DND-41 (cell line): ENCODE measurements at regions not wholly inside any gene's neighbourhood (a gene's known extent, or its start where the extent isn't known, plus 50 kb on each side); places are given as distances from the start of the nearest gene placed in this dataset.

ENCODE experiments used
- ATAC-seq: fragments of 200-7000 bp; cut with Tn5 transposase; 3 replicates; pipeline ENCODE4 v1.9.1; 2021; ENCODE audit warnings: low read depth; ENCODE audit not compliant: insufficient read depth
- DNase-seq: peaks from one replicate; pipeline ENCODE4 v3.0.0-alpha.2; 2020
- H2AFZ ChIP-seq: 2 replicates; pipeline ENCODE4 v1.6.0; 2012; ENCODE audit warnings: low read depth, low read length
- H3K27ac ChIP-seq: 2 replicates; pipeline ENCODE4 v1.5.1; 2012; ENCODE audit warnings: low read length, inconsistent platforms
- H3K27me3 ChIP-seq: fragments of 200-600 bp; sonication (generic); 2 replicates; pipeline ENCODE4 v1.6.0; 2012; ENCODE audit warnings: low read length, mild to moderate bottlenecking, inconsistent platforms; ENCODE audit not compliant: insufficient read depth, poor library complexity
- H3K36me3 ChIP-seq: 2 replicates; pipeline ENCODE4 v1.5.1; 2012; ENCODE audit warnings: low read length, inconsistent platforms; ENCODE audit not compliant: insufficient read depth
- H3K4me1 ChIP-seq: 2 replicates; pipeline ENCODE4 v1.5.1; 2012; ENCODE audit warnings: mild to moderate bottlenecking, low read length; ENCODE audit not compliant: insufficient read depth
- H3K4me2 ChIP-seq: 2 replicates; pipeline ENCODE4 v1.6.0; 2012; ENCODE audit warnings: mild to moderate bottlenecking, moderate library complexity, low read length, inconsistent platforms; ENCODE audit not compliant: insufficient read depth
- H3K4me3 ChIP-seq, 2 experiments: fragments of 200-600 bp in 1 of 2; shearing (Covaris generic) in 1 of 2; 2 replicates each; pipeline ENCODE4 v1.5.1; 2012 to 2016; ENCODE audit warnings: inconsistent platforms in 2 of 2, low read length in 2 of 2, mild to moderate bottlenecking in 2 of 2, low read depth in 1 of 2, moderate library complexity in 1 of 2
- H3K79me2 ChIP-seq: 2 replicates; pipeline ENCODE4 v1.6.0; 2012; ENCODE audit warnings: low read length, inconsistent platforms; ENCODE audit not compliant: insufficient read depth
- H3K9ac ChIP-seq: 2 replicates; pipeline ENCODE4 v1.6.0; 2012; ENCODE audit warnings: low read depth, mild to moderate bottlenecking, inconsistent platforms, low read length, moderate library complexity
- H3K9me3 ChIP-seq: 2 replicates; pipeline ENCODE4 v1.5.1; 2012; ENCODE audit warnings: low read length, moderate library complexity, mild to moderate bottlenecking, inconsistent platforms; ENCODE audit not compliant: insufficient read depth, severe bottlenecking
- H4K20me1 ChIP-seq: 2 replicates; pipeline ENCODE4 v1.6.0; 2012; ENCODE audit warnings: low read length; ENCODE audit not compliant: insufficient read depth
- EZH2 ChIP-seq: IDR thresholded peaks from 3 replicates; pipeline ENCODE4 v1.6.1; 2012; ENCODE audit warnings: borderline replicate concordance, low read depth, mild to moderate bottlenecking, moderate library complexity, low read length, inconsistent platforms; ENCODE audit not compliant: severe bottlenecking
- TF ChIP-seq, protein P1 (sequence below): IDR thresholded peaks from 2 replicates; pipeline ENCODE4 v1.5.1; 2012; ENCODE audit warnings: borderline replicate concordance, low read length, moderate library complexity, mild to moderate bottlenecking; ENCODE audit not compliant: poor library complexity, severe bottlenecking; ENCODE audit errors: extremely low read depth

DNA sequence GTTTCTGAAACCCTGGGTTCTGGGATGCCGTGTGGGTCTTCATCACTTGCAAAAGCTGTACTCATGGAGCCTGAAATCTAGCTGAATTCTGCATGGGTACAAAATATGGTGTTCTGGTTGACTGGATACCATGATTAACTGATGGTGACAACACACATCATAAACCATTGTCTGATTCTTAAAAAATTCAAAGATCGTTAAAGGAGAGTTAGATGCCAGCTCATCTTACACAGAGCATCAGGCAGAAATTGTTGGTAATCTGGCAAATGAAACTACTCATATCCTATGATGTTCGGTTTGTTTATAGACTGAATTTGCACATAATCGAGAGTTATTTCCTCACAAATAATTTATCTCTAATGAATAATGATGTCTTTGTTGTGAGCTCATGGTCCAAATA, 218.1 kb upstream of the PKN2 start:
- ATAC-seq (no peak), DNase-seq (no peak)
- H3K4me2 ChIP-seq = no peak overlapping the region
- H2AFZ ChIP-seq = no peak overlapping the region
- no peak overlapping the region for H3K4me3 ChIP-seq
- H3K79me2 ChIP-seq = no peaks in the 10 kb centered on the region
- no peaks in the 10 kb centered on the region for H3K27me3 ChIP-seq
- H3K4me1 ChIP-seq = no peaks in the 10 kb centered on the region
- no peaks in the 10 kb centered on the region for H3K9me3 ChIP-seq
- H3K27ac ChIP-seq = no peak overlapping the region
- no peak for TF ChIP-seq EZH2
- TF ChIP-seq, protein P1, sequence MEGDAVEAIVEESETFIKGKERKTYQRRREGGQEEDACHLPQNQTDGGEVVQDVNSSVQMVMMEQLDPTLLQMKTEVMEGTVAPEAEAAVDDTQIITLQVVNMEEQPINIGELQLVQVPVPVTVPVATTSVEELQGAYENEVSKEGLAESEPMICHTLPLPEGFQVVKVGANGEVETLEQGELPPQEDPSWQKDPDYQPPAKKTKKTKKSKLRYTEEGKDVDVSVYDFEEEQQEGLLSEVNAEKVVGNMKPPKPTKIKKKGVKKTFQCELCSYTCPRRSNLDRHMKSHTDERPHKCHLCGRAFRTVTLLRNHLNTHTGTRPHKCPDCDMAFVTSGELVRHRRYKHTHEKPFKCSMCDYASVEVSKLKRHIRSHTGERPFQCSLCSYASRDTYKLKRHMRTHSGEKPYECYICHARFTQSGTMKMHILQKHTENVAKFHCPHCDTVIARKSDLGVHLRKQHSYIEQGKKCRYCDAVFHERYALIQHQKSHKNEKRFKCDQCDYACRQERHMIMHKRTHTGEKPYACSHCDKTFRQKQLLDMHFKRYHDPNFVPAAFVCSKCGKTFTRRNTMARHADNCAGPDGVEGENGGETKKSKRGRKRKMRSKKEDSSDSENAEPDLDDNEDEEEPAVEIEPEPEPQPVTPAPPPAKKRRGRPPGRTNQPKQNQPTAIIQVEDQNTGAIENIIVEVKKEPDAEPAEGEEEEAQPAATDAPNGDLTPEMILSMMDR = no peak
- no peak overlapping the region for H3K9ac ChIP-seq
- H4K20me1 ChIP-seq = no peaks in the 10 kb centered on the region
- H3K36me3 ChIP-seq = no peaks in the 10 kb centered on the region

DNA sequence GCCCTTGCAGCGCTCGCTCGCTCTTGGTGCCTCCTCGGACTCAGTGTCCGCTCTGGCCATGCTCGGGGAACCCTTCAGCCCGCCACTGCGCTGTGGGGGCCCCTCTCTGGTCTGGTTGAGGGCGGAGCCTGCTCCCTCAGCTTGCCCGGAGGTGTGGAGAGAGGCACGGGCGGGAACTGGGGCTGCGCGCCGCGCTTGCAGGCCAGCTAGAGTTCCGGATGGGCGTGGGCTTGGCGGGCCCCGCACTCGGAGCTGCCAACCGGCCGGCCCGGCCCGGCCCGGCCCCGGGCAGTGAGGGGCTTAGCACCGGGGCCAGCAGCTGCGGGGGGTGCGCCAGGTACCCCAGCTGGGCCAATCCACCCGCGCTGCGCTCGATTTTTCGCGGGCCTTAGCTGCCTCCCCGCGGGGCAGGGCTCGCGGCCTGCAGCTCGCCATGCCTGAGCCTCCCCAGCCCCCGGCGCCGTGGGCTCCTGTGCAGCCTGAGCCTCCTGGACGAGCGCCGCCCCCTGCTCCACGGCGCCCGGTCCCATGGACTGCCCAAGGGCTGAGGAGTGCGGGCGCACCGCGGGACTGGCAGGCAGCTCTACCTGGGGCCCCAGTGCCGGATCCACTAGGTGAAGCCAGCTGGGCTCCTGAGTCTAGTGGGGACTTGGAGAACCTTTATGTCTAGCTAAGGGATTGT, 217.0 kb upstream of the PKN2 start:
- H4K20me1 ChIP-seq = no peaks in the 10 kb centered on the region
- no peaks in the 10 kb centered on the region for H3K9me3 ChIP-seq
- H3K79me2 ChIP-seq = no peaks in the 10 kb centered on the region
- no peaks in the 10 kb centered on the region for H3K4me1 ChIP-seq
- no peak overlapping the region for H3K27ac ChIP-seq
- no peak for ATAC-seq
- no peaks in the 10 kb centered on the region for H3K36me3 ChIP-seq
- H3K27me3 ChIP-seq = no peaks in the 10 kb centered on the region
- no peak overlapping the region for H3K4me2 ChIP-seq
- no peak for DNase-seq
- no peak overlapping the region for H3K4me3 ChIP-seq
- no peak overlapping the region for H2AFZ ChIP-seq
- no peak overlapping the region for H3K9ac ChIP-seq
- no peak for TF ChIP-seq EZH2
- TF ChIP-seq, protein P1 = no peak

DNA sequence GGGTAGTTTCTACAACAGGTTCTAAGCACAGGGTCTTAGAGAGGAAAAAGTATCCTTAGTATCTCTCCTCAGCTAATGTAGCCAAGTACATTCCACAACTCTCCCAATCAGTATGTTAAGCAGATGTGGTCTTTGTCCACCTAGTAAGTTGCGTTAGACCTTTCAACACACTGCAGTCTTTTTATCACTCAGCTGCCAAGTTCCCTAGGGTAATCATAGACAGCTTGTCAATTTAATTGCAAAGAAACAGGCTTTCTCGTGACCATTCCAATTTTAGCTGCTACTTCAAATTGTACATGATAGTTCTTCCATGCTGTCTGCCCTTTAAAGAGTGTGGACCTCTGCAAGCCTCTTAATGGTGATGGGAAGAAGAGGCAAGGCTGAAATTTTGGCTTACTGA, 211.8 kb upstream of the PKN2 start:
- Histone ChIP-seq H4K20me1 (no peaks in the 10 kb centered on the region), H3K27ac (no peak overlapping the region), H3K27me3 (no peaks in the 10 kb centered on the region), H3K4me2 (no peak overlapping the region), H2AFZ (no peak overlapping the region), H3K9me3 (no peaks in the 10 kb centered on the region), H3K9ac (no peak overlapping the region), H3K4me1 (no peaks in the 10 kb centered on the region), H3K36me3 (no peaks in the 10 kb centered on the region), H3K79me2 (no peaks in the 10 kb centered on the region), H3K4me3 (no peak overlapping the region)
- TF ChIP-seq, protein P1 = no peak
- no peak for TF ChIP-seq EZH2
- ATAC-seq (no peak), DNase-seq (no peak)
